Medulla oblongata (tissue), 1 donor: ENCODE measurements at regions not wholly inside any gene's neighbourhood (a gene's known extent, or its start where the extent isn't known, plus 50 kb on each side); places are given as distances from the start of the nearest gene placed in this dataset.
A peak's percentile ranks its signal among the peaks of the same experiment; 100 is the strongest.

ENCODE experiments used
- DNase-seq: peaks from one replicate; pipeline ENCODE4 v3.0.0-alpha.2; 2015; ENCODE audit errors: extremely low spot score

DNA sequence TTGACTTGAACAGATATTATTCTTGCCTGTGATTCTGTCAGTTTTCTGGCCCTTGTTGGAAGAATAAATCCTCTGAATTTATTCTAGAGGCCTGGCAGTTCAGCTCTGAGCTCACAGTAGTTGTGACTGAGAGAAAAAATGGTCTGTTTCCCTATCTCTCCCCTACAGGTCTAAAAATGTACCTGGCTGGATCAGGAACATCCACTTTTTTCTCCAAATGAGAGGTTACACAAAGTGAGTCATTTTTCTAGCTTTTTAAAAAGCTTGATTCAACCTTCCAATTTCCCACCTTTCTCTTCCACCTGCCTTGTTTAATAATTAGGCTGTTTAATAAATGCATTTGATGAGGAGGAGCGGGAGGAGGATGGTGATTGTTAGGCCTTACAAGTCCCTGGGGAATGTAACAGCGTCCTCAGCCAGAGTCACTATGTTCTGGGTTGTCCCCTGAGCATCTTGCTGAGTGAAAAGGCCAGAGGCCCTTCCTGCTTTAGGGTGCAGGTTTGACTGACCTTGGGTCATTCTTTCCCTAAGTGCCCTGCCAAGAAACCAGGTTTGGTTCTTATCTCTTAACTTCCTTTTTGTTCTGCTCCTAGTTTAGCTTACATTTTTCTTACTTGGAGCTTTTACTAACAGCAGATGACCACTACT, 91.7 kb upstream of the FUT8 start:
- no peak for DNase-seq

DNA sequence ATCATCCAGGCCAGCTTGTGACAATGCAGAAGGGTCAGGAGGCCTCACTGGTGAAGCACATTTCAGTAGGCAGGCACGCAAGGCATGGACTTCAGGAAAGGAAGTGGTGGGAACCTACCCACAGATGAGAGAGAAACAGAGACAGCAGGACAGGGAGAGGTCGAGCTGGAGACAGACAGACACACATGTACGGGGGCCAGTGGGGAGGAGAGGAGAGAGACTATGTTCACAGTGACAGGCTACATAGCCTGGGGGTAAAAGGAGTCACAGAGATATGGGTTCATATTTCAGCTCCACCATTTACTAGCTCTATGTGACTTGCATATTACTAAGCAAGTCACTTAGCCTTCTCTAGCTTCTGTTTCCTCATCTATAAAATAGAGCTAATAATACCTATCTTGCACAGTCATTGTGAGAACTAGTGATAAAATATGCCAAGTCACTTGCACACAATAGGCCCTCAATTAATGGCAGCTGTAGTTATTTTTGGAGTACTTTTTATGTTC, 91.1 kb upstream of the FUT8 start:
- DNase-seq, result no peak

DNA sequence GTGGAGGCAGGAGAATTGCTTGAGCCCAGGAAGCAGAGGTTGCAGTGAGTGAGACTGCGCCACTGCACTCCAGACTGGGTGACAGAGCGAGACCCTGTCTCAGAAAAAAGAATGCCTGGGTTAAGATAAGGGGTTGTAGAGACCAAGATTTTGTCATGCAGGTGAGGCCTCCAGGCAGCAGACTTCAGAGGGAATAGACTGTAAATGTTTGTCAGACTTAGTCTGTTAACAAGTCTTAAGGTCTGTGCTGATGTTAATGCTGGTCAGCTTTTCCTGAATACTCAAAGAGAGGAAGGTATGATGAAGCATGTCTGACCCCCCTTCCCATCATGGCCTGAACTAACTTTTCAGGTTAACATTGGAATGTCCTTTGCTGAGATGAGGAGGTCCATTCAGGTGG, 83.0 kb upstream of the FUT8 start:
- no peak for DNase-seq

DNA sequence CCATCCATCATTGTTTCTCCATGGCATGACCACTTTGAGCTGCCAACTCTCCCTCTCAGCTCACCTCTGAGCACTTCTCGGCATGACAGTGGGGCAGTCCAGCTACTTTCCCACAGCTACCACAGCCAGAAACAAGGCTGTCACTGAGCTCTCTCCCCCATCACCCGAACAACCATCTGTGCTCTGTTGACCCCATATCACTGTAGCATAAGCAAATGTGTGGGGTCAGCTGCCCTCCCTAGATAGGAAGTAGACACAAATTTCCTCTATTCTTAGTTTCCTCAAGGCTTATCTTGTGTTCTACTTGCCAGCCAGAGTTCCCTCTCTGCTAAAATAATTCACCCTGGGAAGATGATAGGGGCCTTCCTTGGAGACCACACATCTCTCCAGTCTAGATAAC, 82.6 kb upstream of the FUT8 start:
- no peak for DNase-seq

DNA sequence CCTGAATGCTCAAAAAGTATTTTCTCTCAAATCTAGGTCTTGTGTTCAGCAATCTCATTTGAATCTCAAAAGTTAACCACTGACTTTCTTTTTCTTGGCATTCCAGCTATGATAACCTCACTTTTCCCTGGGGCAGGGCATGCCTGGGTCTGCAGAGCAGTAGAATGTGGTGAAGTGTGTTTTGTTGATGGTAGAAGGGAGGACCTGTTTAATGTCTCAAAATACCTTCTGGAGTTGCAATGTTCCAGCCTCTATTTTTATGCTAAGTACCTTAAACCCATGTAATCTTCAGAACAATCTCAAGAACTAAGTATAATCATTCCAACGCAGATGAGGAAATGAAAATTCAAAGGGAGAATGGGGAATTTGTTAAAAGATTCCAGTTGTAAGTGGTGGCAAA, 82.1 kb upstream of the FUT8 start:
- DNase-seq, result no peak

DNA sequence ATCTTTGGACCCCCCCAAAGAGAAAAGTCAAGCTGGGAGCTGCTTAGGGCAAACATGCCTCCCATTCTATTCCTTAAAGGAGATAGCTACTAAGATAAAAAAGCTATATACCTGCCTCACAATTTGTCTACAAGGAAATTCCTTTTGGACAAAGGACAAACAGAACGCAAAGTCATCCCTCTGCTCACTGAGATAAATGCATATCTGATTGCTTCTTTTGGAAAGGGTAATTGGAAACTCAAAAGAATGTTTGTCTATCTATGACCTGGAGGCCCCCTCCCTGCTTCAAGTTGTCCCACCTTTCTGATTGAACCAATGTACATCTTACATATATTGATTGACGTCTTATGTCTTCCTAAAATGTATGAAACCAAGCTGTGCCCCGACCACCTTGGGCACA, 80.9 kb upstream of the FUT8 start:
- DNase-seq, result no peak

DNA sequence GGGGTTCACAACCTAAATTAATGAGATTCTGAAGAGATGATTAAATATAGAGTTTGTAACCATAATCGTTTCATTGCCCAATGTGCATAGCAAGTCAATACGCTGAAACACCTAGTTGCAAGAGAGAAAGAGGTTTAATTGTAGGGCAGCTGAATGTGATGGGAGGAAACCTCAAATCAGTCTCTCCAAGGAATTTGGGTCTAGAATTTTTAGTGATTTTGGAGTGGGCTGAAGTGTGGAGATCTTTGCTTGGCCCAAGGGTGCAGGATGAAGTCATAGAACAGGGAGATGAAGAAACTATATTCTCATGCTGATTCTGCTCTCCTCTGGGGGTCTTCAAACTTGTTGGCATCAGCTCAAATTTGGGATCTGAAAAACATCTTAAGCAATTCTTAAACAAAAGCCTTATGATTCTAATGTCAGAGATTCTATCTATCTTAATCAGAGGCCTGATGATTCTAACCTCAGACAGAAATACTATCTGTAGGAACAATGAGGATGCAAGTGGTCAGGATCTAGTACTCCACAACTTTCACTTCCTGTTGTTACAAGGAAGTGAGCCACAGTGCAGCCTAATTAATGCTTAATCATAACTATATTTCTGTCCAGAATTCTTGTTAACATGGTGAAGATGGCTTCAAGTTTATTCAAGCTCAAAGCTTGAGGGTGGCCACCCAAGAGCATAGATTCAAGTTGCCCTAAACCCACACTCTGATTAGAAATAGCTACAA, 80.2 kb upstream of the FUT8 start:
- peak; percentile 26 for DNase-seq

DNA sequence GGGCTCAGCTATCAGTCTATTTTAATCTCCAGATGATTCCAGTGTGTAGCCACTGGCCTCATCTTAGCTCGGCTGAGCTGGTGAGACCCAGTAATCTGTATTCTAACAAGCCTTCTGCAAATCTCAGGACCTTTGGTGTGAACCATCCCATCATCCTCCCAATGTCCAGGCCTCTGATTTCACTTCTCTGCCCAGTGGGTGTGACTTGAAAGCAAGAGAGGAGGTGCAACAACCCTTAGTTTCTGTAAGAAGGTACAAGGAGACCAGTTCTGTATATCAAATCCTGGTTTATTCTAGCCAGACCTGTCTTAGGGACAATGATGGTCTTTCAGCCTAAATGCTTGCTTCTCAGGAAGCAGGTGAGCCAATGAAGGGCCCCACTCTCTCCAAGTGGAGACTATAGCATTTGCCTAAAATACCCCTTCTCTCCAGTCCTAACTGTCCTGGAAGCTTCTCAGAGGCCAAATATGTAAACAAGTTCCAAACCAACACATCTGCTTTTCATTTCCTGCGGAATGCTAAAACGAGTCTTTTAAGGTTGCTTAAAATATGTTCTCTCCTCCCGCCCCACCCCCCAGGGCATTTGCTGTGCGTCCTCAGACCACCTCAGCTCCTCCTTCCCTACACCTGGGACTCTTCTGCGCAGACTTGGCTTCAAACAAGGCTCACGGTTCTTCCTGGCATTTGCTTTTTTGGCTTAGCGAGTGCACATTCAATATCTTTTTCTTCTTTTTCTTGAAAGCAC, 78.4 kb upstream of the FUT8 start:
- DNase-seq, result no peak

DNA sequence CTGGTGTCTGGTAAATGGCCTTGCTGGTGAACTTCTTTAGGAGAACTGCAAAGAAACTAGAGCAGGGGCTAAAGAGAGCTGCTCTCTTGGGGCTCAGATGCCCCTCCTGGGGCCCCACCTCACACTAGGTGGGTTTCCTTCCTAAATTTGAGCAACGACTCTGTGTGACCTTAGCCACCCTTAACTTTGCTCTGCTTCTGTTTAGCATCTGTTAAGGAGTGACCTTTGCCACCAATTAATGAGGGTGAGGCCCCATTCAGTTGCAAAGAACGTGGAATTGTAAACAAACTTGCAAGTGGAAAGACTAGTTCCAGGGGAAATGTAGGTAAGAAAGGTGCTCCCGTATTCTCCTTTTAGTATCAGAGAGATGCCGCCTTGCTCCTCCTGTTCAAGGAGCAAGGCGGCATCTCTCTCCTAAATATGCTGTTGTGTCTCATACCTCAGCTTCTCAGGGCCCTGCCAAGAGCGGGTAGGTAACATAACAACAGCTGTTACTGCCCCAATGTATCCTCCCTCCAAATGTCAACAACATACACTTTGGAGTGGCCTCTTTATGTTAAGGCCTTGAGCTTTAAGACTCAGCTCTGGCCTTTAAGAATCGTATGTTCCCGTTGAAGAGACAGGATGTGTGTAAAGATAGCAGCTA, 77.6 kb upstream of the FUT8 start:
- DNase-seq, result no peak

DNA sequence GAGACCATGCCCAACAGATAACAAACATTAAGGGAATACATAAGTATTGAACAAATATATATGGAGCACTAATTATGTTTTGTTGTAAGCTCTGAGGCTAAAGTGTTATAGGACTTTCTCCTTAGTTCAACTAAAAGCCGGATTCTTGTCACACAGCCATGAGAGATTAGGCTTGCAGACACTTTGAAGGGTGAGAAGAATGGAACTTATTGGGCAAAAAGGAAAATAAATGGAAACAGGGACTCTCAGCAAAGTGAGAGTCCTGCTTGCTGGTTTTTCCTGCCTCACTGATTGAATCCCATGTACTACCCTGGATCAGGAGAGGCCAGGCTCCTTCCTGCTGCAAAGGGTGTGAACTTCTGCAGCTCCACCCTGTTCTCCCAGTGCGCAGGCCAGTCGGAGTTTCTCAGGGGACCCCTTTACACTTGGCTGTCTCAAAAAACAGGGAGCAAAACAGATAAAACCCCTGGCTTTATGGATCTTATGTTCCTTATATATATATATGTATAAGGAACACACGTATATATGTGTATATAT, 77.1 kb upstream of the FUT8 start:
- no peak for DNase-seq

DNA sequence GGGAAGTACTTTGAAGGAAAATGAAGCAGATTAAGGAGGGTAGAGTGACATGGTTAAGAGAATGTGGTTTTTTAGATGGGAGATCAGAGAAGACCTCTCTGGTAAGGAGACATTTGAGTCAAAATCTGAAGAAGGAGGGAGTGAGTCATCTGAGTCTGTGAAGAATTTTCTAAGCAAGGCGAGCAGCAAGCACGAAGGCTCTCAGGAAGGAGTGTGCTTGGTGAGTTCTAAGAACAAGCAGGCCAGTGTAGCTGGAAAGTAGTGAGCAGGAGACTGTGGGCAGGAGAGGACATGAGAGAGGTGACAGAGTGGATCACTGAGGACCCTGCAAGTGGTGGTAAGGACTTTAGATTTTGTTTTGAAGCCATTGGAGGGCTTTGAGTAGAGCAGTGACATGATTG, 76.3 kb upstream of the FUT8 start:
- DNase-seq, result no peak

DNA sequence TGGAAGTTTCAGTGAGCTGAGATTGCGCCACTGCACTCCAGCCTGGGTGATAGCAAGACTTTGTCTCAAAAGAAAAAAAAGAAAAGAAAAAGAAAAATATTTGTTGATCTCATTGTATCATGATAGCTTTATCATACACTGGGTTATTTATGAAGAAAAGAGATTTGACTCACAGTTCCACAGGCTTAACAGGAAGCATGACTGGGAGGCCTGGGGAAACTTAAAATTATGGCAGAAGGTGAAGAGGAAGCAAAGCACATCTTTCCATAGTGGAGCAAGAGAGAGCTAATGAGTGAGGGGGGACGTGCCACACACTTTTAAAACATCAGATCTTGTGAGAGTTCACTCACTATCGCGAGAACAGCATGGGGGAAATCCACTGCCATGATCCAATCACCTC, 72.7 kb upstream of the FUT8 start:
- DNase-seq, result no peak

DNA sequence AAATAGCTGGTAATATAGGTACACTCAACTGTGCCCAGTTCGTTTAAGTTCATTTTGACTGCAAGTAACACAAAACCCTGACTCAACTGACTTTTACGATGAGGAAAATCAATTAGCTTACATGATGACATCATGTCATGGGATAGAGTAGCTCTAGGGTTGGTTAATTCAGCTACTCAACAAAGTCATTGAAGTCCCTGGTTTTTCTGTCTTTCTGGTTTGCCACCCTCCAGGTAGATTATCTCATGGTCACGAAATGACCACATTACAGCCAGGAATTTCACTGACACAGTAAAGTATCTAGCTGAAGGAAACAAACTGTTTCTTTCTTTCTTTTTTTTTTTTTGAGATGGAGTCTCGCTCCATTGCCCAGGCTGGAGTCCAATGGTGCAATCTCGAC, 68.5 kb upstream of the FUT8 start:
- no peak for DNase-seq

DNA sequence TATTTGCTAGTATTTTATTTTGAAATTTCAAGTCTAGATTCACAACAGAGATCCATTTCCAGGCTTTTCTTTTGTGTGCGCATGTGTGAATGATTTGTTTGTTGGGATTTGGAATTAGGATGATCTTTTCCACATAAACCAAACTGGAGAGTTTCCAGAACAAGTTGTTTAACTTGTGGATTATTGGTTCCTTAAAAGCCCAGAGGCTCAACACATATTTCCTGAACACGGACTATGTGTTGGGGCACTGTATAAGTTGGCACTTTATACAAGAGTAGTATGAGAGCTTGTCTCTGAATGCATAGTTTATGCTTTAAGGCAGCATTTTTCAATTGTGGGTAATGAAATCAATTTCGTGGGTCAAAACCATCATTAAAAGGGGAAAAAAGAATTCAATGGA, 67.3 kb upstream of the FUT8 start:
- DNase-seq, result no peak

DNA sequence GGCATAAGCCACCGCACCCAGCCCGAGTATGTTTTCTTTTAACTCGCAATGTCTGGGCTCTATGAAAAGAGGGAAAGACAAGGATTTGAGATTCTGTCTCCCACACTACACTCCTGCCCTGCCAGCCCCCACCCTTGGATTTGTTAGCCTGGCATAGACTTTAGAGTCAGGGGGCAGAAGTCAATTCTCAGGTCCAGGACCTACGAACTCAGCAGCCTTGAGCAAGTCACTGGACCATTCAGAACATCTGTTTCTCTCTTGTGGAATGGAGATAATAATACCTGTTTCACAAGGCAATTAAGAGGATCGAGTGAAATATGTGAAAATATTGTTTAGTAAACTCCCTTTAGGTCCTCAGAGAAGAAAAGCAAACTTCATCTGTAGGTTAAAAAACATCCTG, 66.1 kb upstream of the FUT8 start:
- DNase-seq, result no peak

DNA sequence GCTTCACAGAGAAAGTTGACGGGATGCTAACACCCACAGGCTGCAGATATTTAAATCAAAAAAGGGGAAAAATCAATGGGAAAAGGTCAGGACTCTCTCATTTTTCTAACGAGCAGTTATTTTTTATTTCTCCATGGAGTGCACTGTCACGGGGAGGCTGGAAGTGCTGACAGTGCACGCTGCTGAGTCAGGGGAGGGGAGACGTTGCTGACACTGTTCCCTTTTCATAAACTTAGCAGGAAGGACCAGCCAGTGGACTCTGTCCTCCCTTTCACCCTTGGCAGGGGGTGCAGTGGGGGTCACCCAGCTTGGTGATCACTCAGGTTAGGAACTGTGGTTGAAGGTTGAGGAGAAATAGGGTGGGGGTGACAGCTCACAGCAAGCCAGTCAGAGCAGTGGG, 65.6 kb upstream of the FUT8 start:
- DNase-seq, result peak; percentile 61

DNA sequence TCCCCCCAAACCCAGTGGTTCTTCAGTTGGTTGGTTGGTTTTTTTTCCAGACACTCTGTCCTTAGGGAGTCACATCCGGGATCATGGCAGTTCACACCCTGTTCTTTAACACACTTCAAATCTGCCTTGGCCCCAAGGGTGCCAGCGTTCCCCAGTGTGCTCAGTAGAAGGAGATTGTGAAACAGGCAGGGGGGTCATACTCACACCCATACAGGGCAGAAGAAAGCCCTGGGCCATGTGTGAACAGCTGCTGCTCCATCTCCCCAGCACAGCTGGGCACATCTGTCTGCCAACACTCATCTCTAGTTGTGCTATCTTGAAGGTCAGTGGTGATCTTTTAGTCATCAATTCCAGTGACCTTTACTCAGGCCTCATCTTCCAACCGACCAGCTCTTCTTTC, 64.4 kb upstream of the FUT8 start:
- DNase-seq, result no peak

DNA sequence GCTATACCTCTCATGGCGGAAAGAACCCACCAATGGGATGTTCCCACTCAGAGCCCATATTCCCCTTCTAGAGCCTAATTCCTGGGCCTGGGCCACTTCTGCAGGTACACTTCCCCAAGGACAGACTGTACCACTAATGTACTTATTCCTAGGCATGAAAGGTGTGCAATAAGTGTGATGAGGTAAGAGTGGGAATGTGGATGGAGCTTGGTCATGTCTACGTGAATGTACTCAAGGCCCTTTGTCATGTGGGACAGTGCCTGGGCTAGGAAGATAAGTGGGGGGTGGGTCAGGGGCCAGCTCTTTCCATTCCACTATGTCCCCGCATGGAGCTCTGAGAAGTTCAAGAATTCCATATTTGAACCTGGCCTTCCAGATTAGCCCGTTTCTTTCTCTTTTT, 63.4 kb upstream of the FUT8 start:
- DNase-seq, result no peak

DNA sequence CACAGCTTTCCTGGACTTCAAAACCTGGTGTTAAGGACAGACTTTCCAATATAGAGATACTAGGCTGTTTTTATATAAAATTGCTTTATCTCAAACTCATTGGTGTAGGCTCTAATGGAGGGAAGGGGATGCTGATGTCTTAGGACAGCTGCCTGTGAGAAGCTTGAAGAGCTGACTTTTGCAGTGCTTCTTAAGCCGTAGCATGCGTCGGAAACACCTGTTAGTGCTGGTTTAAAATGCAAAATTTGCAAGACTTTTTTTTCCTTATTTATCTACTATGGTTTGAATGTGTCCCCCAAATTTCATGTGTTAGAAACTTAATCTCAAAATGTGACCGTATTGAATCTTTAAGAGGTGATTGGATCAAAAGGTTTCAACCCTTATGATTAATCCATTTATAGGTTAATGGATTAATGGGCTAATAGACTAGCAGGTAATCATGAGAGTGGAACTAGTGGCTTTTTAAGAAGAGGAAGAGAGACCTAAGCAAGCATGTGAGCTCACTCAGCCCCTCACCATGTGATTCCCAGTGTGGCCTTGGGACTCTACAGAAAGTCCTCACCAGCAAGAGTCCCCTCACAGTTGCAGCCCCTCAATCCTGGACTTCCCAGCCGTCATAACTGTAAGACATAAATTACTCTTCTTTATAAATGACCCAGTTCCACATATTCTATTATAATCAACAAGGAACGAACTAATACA, 60.9 kb upstream of the FUT8 start:
- DNase-seq, result no peak

DNA sequence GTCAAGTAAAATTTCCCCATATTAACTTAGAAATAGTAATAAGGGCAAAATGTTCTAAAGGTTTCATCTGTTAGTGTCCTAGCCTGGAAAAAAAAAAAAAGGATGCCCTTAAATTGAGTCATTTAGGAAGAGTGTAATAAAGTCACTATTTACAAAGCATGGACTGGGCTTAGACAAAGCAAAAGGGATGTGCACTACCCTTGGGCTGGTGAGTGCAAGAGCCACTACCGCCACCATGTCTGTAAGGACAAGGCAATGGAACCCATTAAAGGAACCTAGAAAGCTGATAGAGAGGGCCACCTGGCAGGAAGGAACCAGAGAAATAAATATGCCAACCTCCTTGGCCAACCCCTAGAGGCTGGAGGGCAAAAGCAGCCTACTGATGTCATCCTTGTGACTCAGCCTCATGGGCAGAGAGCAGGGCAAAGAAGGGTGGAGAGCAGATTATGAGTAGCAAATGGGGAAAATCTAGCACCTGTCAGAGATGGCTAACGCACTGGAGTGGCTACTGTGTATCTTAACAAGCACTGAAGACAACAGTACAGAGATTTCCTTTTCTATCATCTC, 59.5 kb upstream of the FUT8 start:
- no peak for DNase-seq

DNA sequence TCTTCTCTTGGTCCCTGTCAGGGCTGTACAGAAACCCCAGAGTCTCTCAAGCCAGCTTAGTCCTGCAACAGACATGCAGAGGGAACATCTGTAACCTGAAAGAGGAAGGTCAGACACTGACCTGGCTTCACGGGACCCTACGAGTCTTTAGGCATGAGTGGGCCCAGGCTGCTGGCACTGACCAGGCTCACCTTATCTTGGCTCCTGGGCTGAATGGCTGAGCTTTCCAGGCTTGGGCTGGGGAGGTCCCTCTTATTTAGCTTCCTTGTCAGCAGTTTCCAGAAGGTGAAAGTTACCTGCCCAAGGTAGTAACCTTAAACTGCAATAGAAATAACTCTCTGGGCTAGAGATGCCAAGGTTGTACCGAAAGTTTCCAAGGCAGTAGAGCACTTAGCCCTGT, 58.4 kb upstream of the FUT8 start:
- no peak for DNase-seq
